GM12891 (cell line): ENCODE measurements at regions not wholly inside any gene's neighbourhood (a gene's known extent, or its start where the extent isn't known, plus 50 kb on each side); places are given as distances from the start of the nearest gene placed in this dataset.

ENCODE experiments used
- POLR2A ChIP-seq: IDR thresholded peaks from 2 replicates; pipeline ENCODE4 v1.6.1; 2011; ENCODE audit warnings: low read depth, low read length, control low read depth
- POLR2AphosphoS5 ChIP-seq: IDR thresholded peaks from 2 replicates; pipeline ENCODE4 v1.6.1; 2011; ENCODE audit warnings: low read depth, low read length, control low read depth
- TAF1 ChIP-seq: IDR thresholded peaks from 2 replicates; pipeline ENCODE4 v1.6.1; 2011; ENCODE audit warnings: low read depth, low read length, control low read depth

DNA sequence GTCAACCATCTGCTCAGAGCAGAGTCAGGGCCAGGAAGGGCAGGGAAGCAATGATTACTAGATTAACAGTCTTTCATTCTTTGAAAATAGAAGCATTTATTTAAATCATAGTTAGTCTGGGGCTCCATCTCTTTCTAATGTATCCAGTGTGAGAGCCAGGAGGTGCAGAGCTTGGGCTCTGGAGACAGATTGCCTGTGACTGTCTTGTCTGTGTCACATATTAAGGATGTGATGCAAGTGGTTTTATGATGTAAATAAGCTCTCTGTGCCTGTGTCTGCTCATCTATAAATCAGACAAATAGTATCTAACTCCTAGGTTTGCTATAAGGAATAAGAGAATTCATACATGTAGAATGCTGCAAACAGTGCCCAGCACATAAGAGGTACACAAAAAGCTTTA, 104.9 kb upstream of the TANK start:
- no peak for TF ChIP-seq POLR2AphosphoS5
- TF ChIP-seq TAF1, result no peak
- TF ChIP-seq POLR2A, result no peak
